ENCODE measurements at regions not wholly inside any gene's neighbourhood (a gene's known extent, or its start where the extent isn't known, plus 50 kb on each side); places are given as distances from the start of the nearest gene placed in this dataset.

- no peak for DNase-seq (ENCODE audit: low spot score, unreplicated experiment)
- Mint-ChIP-seq H3K4me1 (ENCODE audit: low read depth) (peaks cover 20% of the 10 kb centered on the region), H3K27me3 (no peaks in the 10 kb centered on the region), H3K36me3 (ENCODE audit: insufficient read depth) (no peaks in the 10 kb centered on the region), H3K9me3 (ENCODE audit: low read depth) (peaks cover 4% of the 10 kb centered on the region), H3K4me3 (ENCODE audit: low read depth) (no peak overlapping the region), H3K27ac (no peak overlapping the region)
- TF ChIP-seq CTCF (IDR thresholded peaks at IDR 0.05; ENCODE audit: unreplicated experiment): no peak
These were observed 291.6 kb upstream of the ARGLU1 start for GRCh38 chr13:106859533-106859904.

- DNase-seq (ENCODE audit: low spot score, unreplicated experiment): no peak
- TF ChIP-seq CTCF (IDR thresholded peaks at IDR 0.05; ENCODE audit: unreplicated experiment): no peak
- H3K4me3 Mint-ChIP-seq (ENCODE audit: low read depth): no peak overlapping the region
- no peaks in the 10 kb centered on the region for H3K36me3 Mint-ChIP-seq (ENCODE audit: insufficient read depth)
- no peaks in the 10 kb centered on the region for H3K27me3 Mint-ChIP-seq
- peak overlapping the region; percentile 6 for H3K27ac Mint-ChIP-seq
- H3K9me3 Mint-ChIP-seq (ENCODE audit: low read depth): peaks cover 4% of the 10 kb centered on the region
- peaks cover 20% of the 10 kb centered on the region for H3K4me1 Mint-ChIP-seq (ENCODE audit: low read depth)
These were observed 291.1 kb upstream of the ARGLU1 start for GRCh38 chr13:106858903-106859532.

- Mint-ChIP-seq H3K27me3 (no peaks in the 10 kb centered on the region), H3K36me3 (ENCODE audit: insufficient read depth) (no peaks in the 10 kb centered on the region), H3K4me3 (ENCODE audit: low read depth) (no peak overlapping the region), H3K27ac (no peak overlapping the region), H3K4me1 (ENCODE audit: low read depth) (no peaks in the 10 kb centered on the region), H3K9me3 (ENCODE audit: low read depth) (no peaks in the 10 kb centered on the region)
- DNase-seq (ENCODE audit: low spot score, unreplicated experiment): no peak
- TF ChIP-seq CTCF (IDR thresholded peaks at IDR 0.05; ENCODE audit: unreplicated experiment): no peak
These were observed 284.5 kb upstream of the ARGLU1 start for GRCh38 chr13:106852436-106852835.

- Mint-ChIP-seq H3K27ac (no peak overlapping the region), H3K36me3 (ENCODE audit: insufficient read depth) (no peaks in the 10 kb centered on the region), H3K9me3 (ENCODE audit: low read depth) (no peaks in the 10 kb centered on the region), H3K27me3 (no peaks in the 10 kb centered on the region), H3K4me1 (ENCODE audit: low read depth) (no peaks in the 10 kb centered on the region), H3K4me3 (ENCODE audit: low read depth) (no peak overlapping the region)
- no peak for DNase-seq (ENCODE audit: low spot score, unreplicated experiment)
- no peak for TF ChIP-seq CTCF (IDR thresholded peaks at IDR 0.05; ENCODE audit: unreplicated experiment)
These were observed 283.2 kb upstream of the ARGLU1 start for GRCh38 chr13:106850973-106851650.

GRCh38 chr13:106846571-106847448 lies 278.9 kb upstream of the ARGLU1 start:
- Mint-ChIP-seq H3K9me3 (ENCODE audit: low read depth) (no peaks in the 10 kb centered on the region), H3K4me3 (ENCODE audit: low read depth) (no peak overlapping the region), H3K27ac (no peak overlapping the region), H3K36me3 (ENCODE audit: insufficient read depth) (no peaks in the 10 kb centered on the region), H3K4me1 (ENCODE audit: low read depth) (no peaks in the 10 kb centered on the region), H3K27me3 (no peaks in the 10 kb centered on the region)
- no peak for TF ChIP-seq CTCF (IDR thresholded peaks at IDR 0.05; ENCODE audit: unreplicated experiment)
- no peak for DNase-seq (ENCODE audit: low spot score, unreplicated experiment)

Data from progenitor cell of endocrine pancreas (in vitro differentiated cells).